H1 (cell line): ENCODE measurements at regions not wholly inside any gene's neighbourhood (a gene's known extent, or its start where the extent isn't known, plus 50 kb on each side); places are given as distances from the start of the nearest gene placed in this dataset.

Experiments
- BRCA1 ChIP-seq: IDR thresholded peaks from 2 replicates; pipeline ENCODE4 v1.6.1; 2012; ENCODE audit warnings: low read depth, low read length, improper control_type of control experiment
- PHF8 ChIP-seq: fragments of 200-600 bp; sonication (generic); conservative IDR thresholded peaks from 2 replicates; pipeline ENCODE4 v1.7.1; 2012; ENCODE audit warnings: low read depth, mild to moderate bottlenecking, inconsistent platforms, low read length, moderate library complexity
- SP4 ChIP-seq: IDR thresholded peaks from 2 replicates; pipeline ENCODE4 v1.6.1; 2012; ENCODE audit warnings: low read length, inconsistent platforms
- TEAD4 ChIP-seq: IDR thresholded peaks from 2 replicates; pipeline ENCODE4 v1.6.1; 2012; ENCODE audit warnings: low read depth, low read length, inconsistent platforms, mixed read lengths

GRCh38 chr3:159632851-159633250 is 355.8 kb upstream of the IL12A start (continued):
- TF ChIP-seq BRCA1 = no peak
- TF ChIP-seq TEAD4 = no peak
- TF ChIP-seq PHF8 = no peak
- TF ChIP-seq SP4 = no peak
